GM23338 (cell line): ENCODE measurements at regions not wholly inside any gene's neighbourhood (a gene's known extent, or its start where the extent isn't known, plus 50 kb on each side); places are given as distances from the start of the nearest gene placed in this dataset.

ENCODE experiments used
- ATAC-seq: fragments of 200-7000 bp; cut with Tn5 transposase; 3 replicates; pipeline ENCODE4 v1.9.1; 2020
- DNase-seq: peaks from one replicate; pipeline ENCODE4 v3.0.0-alpha.2; 2015; ENCODE audit warnings: low spot score
- H2AFZ ChIP-seq: fragments of 200-600 bp; sonication (generic); 2 replicates; pipeline ENCODE4 v1.8.0; 2016; ENCODE audit warnings: antibody characterized with exemption, mild to moderate bottlenecking, moderate library complexity
- H3F3A ChIP-seq: fragments of 200-600 bp; sonication (generic); replicated peaks from 2 replicates; pipeline ENCODE4 v1.8.0; 2017; ENCODE audit warnings: antibody characterized with exemption, mixed run types, low read depth
- H3K27ac ChIP-seq: fragments of 200-600 bp; sonication (generic); 2 replicates; pipeline ENCODE4 v1.6.1; 2016; ENCODE audit warnings: low read depth
- H3K27me3 ChIP-seq: fragments of 200-600 bp; sonication (generic); 2 replicates; pipeline ENCODE4 v1.8.0; 2016; ENCODE audit warnings: mild to moderate bottlenecking, mixed run types, moderate library complexity; ENCODE audit not compliant: insufficient read depth
- H3K36me3 ChIP-seq: fragments of 200-600 bp; sonication (generic); 2 replicates; pipeline ENCODE4 v1.8.0; 2016; ENCODE audit warnings: mild to moderate bottlenecking; ENCODE audit not compliant: insufficient read depth
- H3K4me1 ChIP-seq: fragments of 200-600 bp; sonication (generic); 2 replicates; pipeline ENCODE4 v1.8.0; 2016; ENCODE audit warnings: mild to moderate bottlenecking, moderate library complexity; ENCODE audit not compliant: insufficient read depth
- H3K4me2 ChIP-seq: fragments of 200-600 bp; sonication (generic); 2 replicates; pipeline ENCODE4 v1.7.1; 2017; ENCODE audit warnings: mixed run types
- H3K4me3 ChIP-seq: fragments of 200-600 bp; sonication (generic); 2 replicates; pipeline ENCODE4 v1.6.1; 2016; ENCODE audit warnings: mixed run types
- H3K79me2 ChIP-seq: fragments of 200-600 bp; sonication (generic); replicated peaks from 2 replicates; pipeline ENCODE4 v1.8.0; 2017; ENCODE audit warnings: mild to moderate bottlenecking; ENCODE audit not compliant: insufficient read depth
- H3K9me2 ChIP-seq: fragments of 200-600 bp; sonication (generic); 2 replicates; pipeline ENCODE4 v1.8.0; 2017; ENCODE audit not compliant: insufficient read depth
- H4K20me1 ChIP-seq: fragments of 200-600 bp; sonication (generic); replicated peaks from 2 replicates; pipeline ENCODE4 v1.8.0; 2017; ENCODE audit warnings: mild to moderate bottlenecking; ENCODE audit not compliant: insufficient read depth
- H3K27ac Mint-ChIP-seq: 2 replicates; pipeline ENCODE4 v1.8.0; 2020; ENCODE audit warnings: inconsistent platforms, mild to moderate bottlenecking, moderate library complexity, mixed read lengths
- H3K27me3 Mint-ChIP-seq: 3 replicates; pipeline ENCODE4 v1.8.0; 2022; ENCODE audit warnings: low read depth, mild to moderate bottlenecking, moderate library complexity, mixed read lengths, inconsistent platforms; ENCODE audit not compliant: insufficient read depth, poor library complexity
- H3K36me3 Mint-ChIP-seq: 3 replicates; pipeline ENCODE4 v1.8.0; 2021; ENCODE audit warnings: low read depth, mild to moderate bottlenecking, inconsistent platforms, moderate library complexity, mixed read lengths
- H3K4me1 Mint-ChIP-seq: 3 replicates; pipeline ENCODE4 v1.8.0; 2020; ENCODE audit warnings: mild to moderate bottlenecking, inconsistent platforms, mixed read lengths
- H3K4me3 Mint-ChIP-seq: 3 replicates; pipeline ENCODE4 v1.8.0; 2021; ENCODE audit warnings: moderate library complexity, mild to moderate bottlenecking, inconsistent platforms, mixed read lengths
- H3K9me3 Mint-ChIP-seq: 3 replicates; pipeline ENCODE4 v1.8.0; 2020; ENCODE audit warnings: moderate library complexity, mild to moderate bottlenecking, inconsistent platforms, mixed read lengths
- CREB1 ChIP-seq: fragments of 250-450 bp; sonication (Bioruptor Pico); IDR thresholded peaks from 2 replicates; pipeline ENCODE4 v1.5.0; 2020; ENCODE audit warnings: low read depth, mild to moderate bottlenecking, moderate library complexity
- EZH2 ChIP-seq: fragments of 200-600 bp; sonication (generic); IDR thresholded peaks from one replicate; pipeline ENCODE4 v1.8.0; 2017; ENCODE audit warnings: antibody characterized with exemption, mild to moderate bottlenecking, low read depth; ENCODE audit not compliant: unreplicated experiment
- JUNB ChIP-seq: IDR thresholded peaks from one replicate; pipeline ENCODE4 v1.6.1; 2016; ENCODE audit warnings: antibody characterized with exemption; ENCODE audit not compliant: unreplicated experiment
- NANOG ChIP-seq: IDR thresholded peaks from 2 replicates; pipeline ENCODE4 v1.6.1; 2016; ENCODE audit warnings: antibody characterized with exemption, borderline replicate concordance
- POLR2AphosphoS5 ChIP-seq: IDR thresholded peaks from 2 replicates; pipeline ENCODE4 v1.6.1; 2016; ENCODE audit warnings: antibody characterized with exemption, low read depth
- REST ChIP-seq: IDR thresholded peaks from one replicate; pipeline ENCODE4 v1.6.1; 2018; ENCODE audit warnings: antibody characterized with exemption; ENCODE audit not compliant: unreplicated experiment
- TF ChIP-seq, protein P1 (sequence below): fragments of 250-450 bp; sonication (Bioruptor Pico); IDR thresholded peaks from 2 replicates; pipeline ENCODE4 v1.5.0; 2020; ENCODE audit warnings: mild to moderate bottlenecking, moderate library complexity

GRCh38 chr5:126069329-126069728, 353.9 kb upstream of the GRAMD2B start (continued):
- TF ChIP-seq, protein P1, sequence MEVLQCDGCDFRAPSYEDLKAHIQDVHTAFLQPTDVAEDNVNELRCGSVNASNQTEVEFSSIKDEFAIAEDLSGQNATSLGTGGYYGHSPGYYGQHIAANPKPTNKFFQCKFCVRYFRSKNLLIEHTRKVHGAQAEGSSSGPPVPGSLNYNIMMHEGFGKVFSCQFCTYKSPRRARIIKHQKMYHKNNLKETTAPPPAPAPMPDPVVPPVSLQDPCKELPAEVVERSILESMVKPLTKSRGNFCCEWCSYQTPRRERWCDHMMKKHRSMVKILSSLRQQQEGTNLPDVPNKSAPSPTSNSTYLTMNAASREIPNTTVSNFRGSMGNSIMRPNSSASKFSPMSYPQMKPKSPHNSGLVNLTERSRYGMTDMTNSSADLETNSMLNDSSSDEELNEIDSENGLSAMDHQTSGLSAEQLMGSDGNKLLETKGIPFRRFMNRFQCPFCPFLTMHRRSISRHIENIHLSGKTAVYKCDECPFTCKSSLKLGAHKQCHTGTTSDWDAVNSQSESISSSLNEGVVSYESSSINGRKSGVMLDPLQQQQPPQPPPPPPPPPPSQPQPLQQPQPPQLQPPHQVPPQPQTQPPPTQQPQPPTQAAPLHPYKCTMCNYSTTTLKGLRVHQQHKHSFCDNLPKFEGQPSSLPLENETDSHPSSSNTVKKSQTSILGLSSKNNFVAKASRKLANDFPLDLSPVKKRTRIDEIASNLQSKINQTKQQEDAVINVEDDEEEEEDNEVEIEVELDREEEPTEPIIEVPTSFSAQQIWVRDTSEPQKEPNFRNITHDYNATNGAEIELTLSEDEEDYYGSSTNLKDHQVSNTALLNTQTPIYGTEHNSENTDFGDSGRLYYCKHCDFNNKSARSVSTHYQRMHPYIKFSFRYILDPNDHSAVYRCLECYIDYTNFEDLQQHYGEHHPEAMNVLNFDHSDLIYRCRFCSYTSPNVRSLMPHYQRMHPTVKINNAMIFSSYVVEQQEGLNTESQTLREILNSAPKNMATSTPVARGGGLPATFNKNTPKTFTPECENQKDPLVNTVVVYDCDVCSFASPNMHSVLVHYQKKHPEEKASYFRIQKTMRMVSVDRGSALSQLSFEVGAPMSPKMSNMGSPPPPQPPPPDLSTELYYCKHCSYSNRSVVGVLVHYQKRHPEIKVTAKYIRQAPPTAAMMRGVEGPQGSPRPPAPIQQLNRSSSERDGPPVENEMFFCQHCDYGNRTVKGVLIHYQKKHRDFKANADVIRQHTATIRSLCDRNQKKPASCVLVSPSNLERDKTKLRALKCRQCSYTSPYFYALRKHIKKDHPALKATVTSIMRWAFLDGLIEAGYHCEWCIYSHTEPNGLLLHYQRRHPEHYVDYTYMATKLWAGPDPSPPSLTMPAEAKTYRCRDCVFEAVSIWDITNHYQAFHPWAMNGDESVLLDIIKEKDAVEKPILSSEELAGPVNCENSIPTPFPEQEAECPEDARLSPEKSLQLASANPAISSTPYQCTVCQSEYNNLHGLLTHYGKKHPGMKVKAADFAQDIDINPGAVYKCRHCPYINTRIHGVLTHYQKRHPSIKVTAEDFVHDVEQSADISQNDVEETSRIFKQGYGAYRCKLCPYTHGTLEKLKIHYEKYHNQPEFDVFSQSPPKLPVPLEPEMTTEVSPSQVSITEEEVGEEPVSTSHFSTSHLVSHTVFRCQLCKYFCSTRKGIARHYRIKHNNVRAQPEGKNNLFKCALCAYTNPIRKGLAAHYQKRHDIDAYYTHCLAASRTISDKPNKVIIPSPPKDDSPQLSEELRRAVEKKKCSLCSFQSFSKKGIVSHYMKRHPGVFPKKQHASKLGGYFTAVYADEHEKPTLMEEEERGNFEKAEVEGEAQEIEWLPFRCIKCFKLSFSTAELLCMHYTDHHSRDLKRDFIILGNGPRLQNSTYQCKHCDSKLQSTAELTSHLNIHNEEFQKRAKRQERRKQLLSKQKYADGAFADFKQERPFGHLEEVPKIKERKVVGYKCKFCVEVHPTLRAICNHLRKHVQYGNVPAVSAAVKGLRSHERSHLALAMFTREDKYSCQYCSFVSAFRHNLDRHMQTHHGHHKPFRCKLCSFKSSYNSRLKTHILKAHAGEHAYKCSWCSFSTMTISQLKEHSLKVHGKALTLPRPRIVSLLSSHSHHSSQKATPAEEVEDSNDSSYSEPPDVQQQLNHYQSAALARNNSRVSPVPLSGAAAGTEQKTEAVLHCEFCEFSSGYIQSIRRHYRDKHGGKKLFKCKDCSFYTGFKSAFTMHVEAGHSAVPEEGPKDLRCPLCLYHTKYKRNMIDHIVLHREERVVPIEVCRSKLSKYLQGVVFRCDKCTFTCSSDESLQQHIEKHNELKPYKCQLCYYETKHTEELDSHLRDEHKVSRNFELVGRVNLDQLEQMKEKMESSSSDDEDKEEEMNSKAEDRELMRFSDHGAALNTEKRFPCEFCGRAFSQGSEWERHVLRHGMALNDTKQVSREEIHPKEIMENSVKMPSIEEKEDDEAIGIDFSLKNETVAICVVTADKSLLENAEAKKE (CRISPR knock-in tag), result no peak
- TF ChIP-seq POLR2AphosphoS5 (no peak), JUNB (no peak)

DNA sequence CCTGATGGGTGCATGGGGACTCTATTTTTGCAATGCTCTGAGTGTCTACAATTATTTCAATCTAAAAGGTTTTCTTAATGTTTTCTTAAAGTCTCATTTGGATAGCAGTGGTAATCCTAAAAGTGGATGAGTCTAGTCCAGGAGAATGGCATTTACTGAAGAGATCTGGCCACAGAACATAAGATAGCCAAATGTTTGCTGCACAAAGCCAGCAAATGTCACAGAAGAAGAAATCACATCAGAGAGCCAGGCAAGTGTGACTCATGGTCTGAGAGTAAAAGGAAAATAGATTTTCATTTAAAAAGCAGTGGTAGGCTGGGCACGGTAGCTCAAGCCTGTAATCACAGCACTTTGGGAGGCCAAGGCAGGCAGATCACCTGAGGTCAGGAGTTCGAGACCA, 352.7 kb upstream of the GRAMD2B start:
- H3K9me2 ChIP-seq, result peaks cover 16% of the 10 kb centered on the region
- Mint-ChIP-seq H3K27ac (no peak overlapping the region), H3K9me3 (peaks cover 31% of the 10 kb centered on the region), H3K27me3 (peaks cover 2% of the 10 kb centered on the region), H3K36me3 (peaks cover 33% of the 10 kb centered on the region), H3K4me1 (no peaks in the 10 kb centered on the region), H3K4me3 (no peak overlapping the region)
- H3K4me1 ChIP-seq, result no peaks in the 10 kb centered on the region
- no peak overlapping the region for H3K4me3 ChIP-seq
- H3K36me3 ChIP-seq, result peaks cover 3% of the 10 kb centered on the region; the same call in 1 of the 2 replicates
- no peak overlapping the region for H3K27ac ChIP-seq
- H3K4me2 ChIP-seq, result no peak overlapping the region
- H3K27me3 ChIP-seq, result no peaks in the 10 kb centered on the region
- ATAC-seq, result no peak
- no peaks in the 10 kb centered on the region for H3K79me2 ChIP-seq
- H4K20me1 ChIP-seq, result no peaks in the 10 kb centered on the region
- DNase-seq, result no peak
- H3F3A ChIP-seq, result no peaks in the 10 kb centered on the region
- no peak overlapping the region for H2AFZ ChIP-seq
- TF ChIP-seq CREB1 (CRISPR knock-in tag) (no peak), NANOG (no peak), EZH2 (no peak), REST (no peak)
- TF ChIP-seq, protein P1 (CRISPR knock-in tag), result no peak
